Uterus (tissue), 3 donors: ENCODE measurements at regions not wholly inside any gene's neighbourhood (a gene's known extent, or its start where the extent isn't known, plus 50 kb on each side); places are given as distances from the start of the nearest gene placed in this dataset.

Source experiments
- DNase-seq, 2 donors: peaks; one replicate each; pipeline ENCODE4 v3.0.0-alpha.2; 2019 to 2020
- H3K27ac ChIP-seq, 2 donors: fragments of 200-600 bp; sonication (generic); 1 replicate in 1 of 2; 2 replicates in 1 of 2; pipeline ENCODE4 v1.5.1; 2016 to 2018
- H3K27me3 ChIP-seq, 2 donors: fragments of 200-600 bp; sonication (generic); one replicate each; pipeline ENCODE4 v1.5.1; 2018 to 2019; ENCODE audit warnings: control low read depth in 1 of 2
- H3K36me3 ChIP-seq, 2 donors: fragments of 200-600 bp; sonication (generic); one replicate each; pipeline ENCODE4 v1.5.1; 2019; ENCODE audit warnings: control low read depth in 1 of 2
- H3K4me1 ChIP-seq, 2 donors: fragments of 200-600 bp; sonication (generic); one replicate each; pipeline ENCODE4 v1.5.1; 2018 to 2019; ENCODE audit warnings: control low read depth in 1 of 2
- H3K4me3 ChIP-seq, 2 donors: fragments of 200-600 bp; sonication (generic); 1 replicate in 1 of 2; 2 replicates in 1 of 2; pipeline ENCODE4 v1.5.1; 2018 to 2019; ENCODE audit warnings: mild to moderate bottlenecking in 1 of 2
- H3K9me3 ChIP-seq, 2 donors: fragments of 200-600 bp; sonication (generic); one replicate each; pipeline ENCODE4 v1.5.1; 2019; ENCODE audit warnings: control low read depth in 1 of 2
- CTCF ChIP-seq, 4 experiments: fragments of 200-600 bp in 2 of 4; fragments of 450-650 bp in 2 of 4; sonication (generic) in 2 of 4; IDR thresholded peaks; one replicate each; pipeline ENCODE4 v1.5.1; 2016 to 2019; ENCODE audit warnings: antibody characterized with exemption in 4 of 4, mild to moderate bottlenecking in 2 of 4, moderate library complexity in 1 of 4
- POLR2A ChIP-seq, 2 donors: fragments of 450-650 bp; IDR thresholded peaks; one replicate each; pipeline ENCODE4 v1.6.1; 2016; ENCODE audit warnings: antibody characterized with exemption in 2 of 2, mild to moderate bottlenecking in 1 of 2, moderate library complexity in 1 of 2
- intact Hi-C: fragments of 100-400 bp; cut with DNase I; formaldehyde crosslinking; loops from one replicate; pipeline ENCODE4 v1.15.1; 2023; ENCODE audit warnings: low total_unique reads
- donor health status: DM: yes; HTN: yes; CAD: no.

- intact Hi-C loops, result no loop called here
Measured at GRCh38 chr12:62130834-62131552, 129.2 kb upstream of the USP15 start.

GRCh38 chr12:62133440-62133839, 126.8 kb upstream of the USP15 start:
- Histone ChIP-seq H3K27ac (no peak overlapping the region), H3K4me3 (no peak overlapping the region), H3K9me3 (no peaks in the 10 kb centered on the region), H3K4me1 (no peaks in the 10 kb centered on the region), H3K36me3 (no peaks in the 10 kb centered on the region), H3K27me3 (no peaks in the 10 kb centered on the region)
- TF ChIP-seq CTCF (IDR thresholded peaks at IDR 0.05) (no peak), POLR2A (IDR thresholded peaks at IDR 0.05) (no peak)
- DNase-seq, result no peak
- intact Hi-C loops, result no loop called here

More at GRCh38 chr12:62130834-62131552, 129.2 kb upstream of the USP15 start:
- H3K4me3 ChIP-seq, result no peak overlapping the region
- H3K4me1 ChIP-seq, result no peaks in the 10 kb centered on the region
- no peaks in the 10 kb centered on the region for H3K36me3 ChIP-seq
- TF ChIP-seq CTCF (IDR thresholded peaks at IDR 0.05), result no peak
- no peak for TF ChIP-seq POLR2A (IDR thresholded peaks at IDR 0.05)
- no peak for DNase-seq
- no peaks in the 10 kb centered on the region for H3K9me3 ChIP-seq
- H3K27me3 ChIP-seq, result no peaks in the 10 kb centered on the region
- no peak overlapping the region for H3K27ac ChIP-seq

- Histone ChIP-seq H3K9me3 (no peaks in the 10 kb centered on the region), H3K27me3 (no peaks in the 10 kb centered on the region), H3K36me3 (no peaks in the 10 kb centered on the region), H3K27ac (no peak overlapping the region), H3K4me1 (no peaks in the 10 kb centered on the region), H3K4me3 (no peak overlapping the region)
- intact Hi-C loops, result no loop called here
- no peak for DNase-seq
- TF ChIP-seq POLR2A (IDR thresholded peaks at IDR 0.05) (no peak), CTCF (IDR thresholded peaks at IDR 0.05) (no peak)
Measured at GRCh38 chr12:62135553-62136200, 124.5 kb upstream of the USP15 start.

- no peak overlapping the region for H3K27ac ChIP-seq
- H3K4me3 ChIP-seq, result no peak overlapping the region
- no peaks in the 10 kb centered on the region for H3K4me1 ChIP-seq
- no peaks in the 10 kb centered on the region for H3K9me3 ChIP-seq
- TF ChIP-seq CTCF (IDR thresholded peaks at IDR 0.05), result no peak
- no peak for TF ChIP-seq POLR2A (IDR thresholded peaks at IDR 0.05)
- H3K27me3 ChIP-seq, result no peaks in the 10 kb centered on the region
- no peak for DNase-seq
- intact Hi-C loops, result no loop called here
- H3K36me3 ChIP-seq, result no peaks in the 10 kb centered on the region
Measured at GRCh38 chr12:62136496-62136895, 123.7 kb upstream of the USP15 start.

- no peaks in the 10 kb centered on the region for H3K36me3 ChIP-seq
- TF ChIP-seq POLR2A (IDR thresholded peaks at IDR 0.05), result no peak
- no peak for TF ChIP-seq CTCF (IDR thresholded peaks at IDR 0.05)
- DNase-seq, result no peak
- H3K27me3 ChIP-seq, result no peaks in the 10 kb centered on the region
- no peaks in the 10 kb centered on the region for H3K9me3 ChIP-seq
- H3K4me1 ChIP-seq, result no peaks in the 10 kb centered on the region
- no peak overlapping the region for H3K27ac ChIP-seq
- intact Hi-C loops, result no loop called here
- H3K4me3 ChIP-seq, result no peak overlapping the region
Measured at GRCh38 chr12:62138527-62138926, 121.7 kb upstream of the USP15 start.
